ENCODE measurements at regions not wholly inside any gene's neighbourhood (a gene's known extent, or its start where the extent isn't known, plus 50 kb on each side); places are given as distances from the start of the nearest gene placed in this dataset.

GRCh38 chr2:21361957-21362486 lies 238.3 kb downstream of the TDRD15 start:
- TF ChIP-seq POLR2AphosphoS2 (conservative IDR thresholded peaks at IDR 0.05; ENCODE audit: low read length) = no peak
- no peak for TF ChIP-seq CEBPB (IDR thresholded peaks at IDR 0.05)
- no peak for TF ChIP-seq CTCF (IDR thresholded peaks at IDR 0.05)
- TF ChIP-seq PHF8 (IDR thresholded peaks at IDR 0.05; ENCODE audit: borderline replicate concordance, low read depth) = no peak
- no peak for TF ChIP-seq SREBF2 (IDR thresholded peaks at IDR 0.05)
- TF ChIP-seq HOXA7 (CRISPR knock-in tag; IDR thresholded peaks at IDR 0.05) = no peak
- no peak for TF ChIP-seq MYC (IDR thresholded peaks at IDR 0.05; ENCODE audit: borderline replicate concordance, low read length)
- TF ChIP-seq CHD2 (IDR thresholded peaks at IDR 0.05; ENCODE audit: low read length, partially characterized antibody) = no peak
- no peak for TF ChIP-seq E2F6 (IDR thresholded peaks at IDR 0.05; ENCODE audit: borderline replicate concordance, low read depth)
- no peak for TF ChIP-seq BHLHE40 (IDR thresholded peaks at IDR 0.05; ENCODE audit: low read depth, low read length)
- TF ChIP-seq HMGXB4 (CRISPR knock-in tag; IDR thresholded peaks at IDR 0.05; ENCODE audit: borderline replicate concordance) = no peak
